Kidney (tissue), 13 donors: ENCODE measurements at regions not wholly inside any gene's neighbourhood (a gene's known extent, or its start where the extent isn't known, plus 50 kb on each side); places are given as distances from the start of the nearest gene placed in this dataset.

Experiments
- DNase-seq, 5 donors: peaks; one replicate each; pipeline ENCODE4 v3.0.0-alpha.2; 2013 to 2020
- FAIRE-seq: peaks from 2 replicates; lab custom pipeline; 2012; peaks lifted over from hg19 to GRCh38; lab: Jason Lieb, UNC
- H3K27ac ChIP-seq, 2 donors: one replicate each; pipeline ENCODE4 v1.7.0; 2013; ENCODE audit warnings: low read depth in 2 of 2, low read length in 2 of 2, inconsistent platforms in 1 of 2
- H3K27me3 ChIP-seq: one replicate; pipeline ENCODE4 v1.7.1; 2013; ENCODE audit warnings: low read length, inconsistent platforms; ENCODE audit not compliant: control insufficient read depth, insufficient read depth
- H3K36me3 ChIP-seq, 3 donors: one replicate each; pipeline versions ENCODE4 v1.7.0 to v1.7.1; 2013; ENCODE audit warnings: low read length in 3 of 3, control low read depth in 1 of 3, inconsistent platforms in 1 of 3; ENCODE audit not compliant: insufficient read depth in 3 of 3, control insufficient read depth in 2 of 3
- H3K4me1 ChIP-seq, 3 donors: one replicate each; pipeline versions ENCODE4 v1.7.0 to v1.7.1; 2013; ENCODE audit warnings: low read length in 3 of 3, inconsistent platforms in 1 of 3, low read depth in 1 of 3; ENCODE audit not compliant: control insufficient read depth in 2 of 3, insufficient read depth in 2 of 3
- H3K4me3 ChIP-seq, 3 donors: one replicate each; pipeline versions ENCODE4 v1.7.0 to v1.8.1; 2013; ENCODE audit warnings: low read length in 3 of 3, control low read depth in 1 of 3, inconsistent platforms in 1 of 3
- H3K9ac ChIP-seq, 3 donors: one replicate each; pipeline versions ENCODE4 v1.7.0 to v1.7.1; 2013; ENCODE audit warnings: low read length in 3 of 3, control low read depth in 1 of 3, inconsistent platforms in 1 of 3
- H3K9me3 ChIP-seq, 3 donors: one replicate each; pipeline versions ENCODE4 v1.7.0 to v1.7.1; 2013; ENCODE audit warnings: low read length in 3 of 3, control low read depth in 1 of 3, inconsistent platforms in 1 of 3; ENCODE audit not compliant: control insufficient read depth in 2 of 3, insufficient read depth in 1 of 3
- CTCF ChIP-seq: IDR thresholded peaks from 3 replicates; pipeline ENCODE4 v1.5.1; 2012; ENCODE audit warnings: mild to moderate bottlenecking, moderate library complexity, borderline replicate concordance; ENCODE audit not compliant: insufficient read depth; ENCODE audit errors: extremely low read depth
- intact Hi-C: fragments of 100-400 bp; cut with DNase I; formaldehyde crosslinking; loops from one replicate; pipeline ENCODE4 v1.11.1; 2022
- donor health status: control.
- donor health status: control.
- donor health status: control.
- donor health status: control.
- donor health status: control.
- donor health status: DM: yes; HTN: yes; CAD: no.
- donor health status: Normal renal cell carcinoma (clear cell type).

- no peak overlapping the region for H3K9ac ChIP-seq
Observed at GRCh38 chr9:28671000-28671399, 1097.7 kb upstream of the C9orf72 start.

GRCh38 chr9:28678097-28678496 lies 1104.8 kb upstream of the C9orf72 start:
- TF ChIP-seq CTCF: no peak
- intact Hi-C loops: no loop called here
- no peaks in the 10 kb centered on the region for H3K9me3 ChIP-seq
- FAIRE-seq (no peak), DNase-seq (no peak)
- no peak overlapping the region for H3K4me3 ChIP-seq
- H3K9ac ChIP-seq: no peak overlapping the region
- no peak overlapping the region for H3K27ac ChIP-seq
- H3K4me1 ChIP-seq: no peaks in the 10 kb centered on the region
- no peaks in the 10 kb centered on the region for H3K36me3 ChIP-seq
- no peaks in the 10 kb centered on the region for H3K27me3 ChIP-seq

More at GRCh38 chr9:28671000-28671399, 1097.7 kb upstream of the C9orf72 start:
- intact Hi-C loops: no loop called here
- Histone ChIP-seq H3K4me3 (no peak overlapping the region), H3K27me3 (no peaks in the 10 kb centered on the region), H3K27ac (no peak overlapping the region), H3K9me3 (no peaks in the 10 kb centered on the region), H3K36me3 (no peaks in the 10 kb centered on the region), H3K4me1 (no peaks in the 10 kb centered on the region)
- no peak for TF ChIP-seq CTCF
- no peak for FAIRE-seq
- no peak for DNase-seq

- H3K4me1 ChIP-seq: no peaks in the 10 kb centered on the region
- H3K4me3 ChIP-seq: no peak overlapping the region
- no peak overlapping the region for H3K9ac ChIP-seq
- no peaks in the 10 kb centered on the region for H3K27me3 ChIP-seq
- DNase-seq (peak in 2 of 5 donors; percentile 36 to 51), FAIRE-seq (no peak)
- intact Hi-C loops: no loop called here
- H3K9me3 ChIP-seq: no peaks in the 10 kb centered on the region
- no peak for TF ChIP-seq CTCF
- no peak overlapping the region for H3K27ac ChIP-seq
- H3K36me3 ChIP-seq: no peaks in the 10 kb centered on the region
Observed at GRCh38 chr9:28688172-28688571, 1114.9 kb upstream of the C9orf72 start.

DNA sequence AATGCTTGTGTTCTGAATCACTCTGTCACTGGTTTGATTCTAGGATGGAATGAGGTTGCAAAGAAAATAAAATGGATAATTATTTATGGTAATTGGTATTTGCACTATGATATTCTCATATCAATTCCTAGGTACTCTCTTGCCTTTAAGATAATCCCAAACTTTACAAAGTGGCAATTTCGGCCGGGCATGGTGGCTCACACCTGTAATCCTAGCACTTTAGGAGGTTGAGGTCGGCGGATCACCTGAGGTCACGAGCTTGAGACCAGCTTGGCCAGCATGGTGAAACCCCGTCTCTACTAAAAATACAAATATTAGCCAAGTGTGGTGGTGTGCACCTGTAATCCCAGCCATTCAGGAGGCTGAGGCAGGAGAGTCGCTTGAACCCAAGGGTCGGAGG lies 1118.7 kb upstream of the C9orf72 start:
- no peak for TF ChIP-seq CTCF
- Histone ChIP-seq H3K9ac (no peak overlapping the region), H3K36me3 (no peaks in the 10 kb centered on the region), H3K4me3 (no peak overlapping the region), H3K9me3 (no peaks in the 10 kb centered on the region), H3K27ac (no peak overlapping the region), H3K27me3 (no peaks in the 10 kb centered on the region), H3K4me1 (no peaks in the 10 kb centered on the region)
- intact Hi-C loops: no loop called here
- FAIRE-seq (no peak), DNase-seq (no peak)
